ENCODE measurements at regions not wholly inside any gene's neighbourhood (a gene's known extent, or its start where the extent isn't known, plus 50 kb on each side); places are given as distances from the start of the nearest gene placed in this dataset.

DNA sequence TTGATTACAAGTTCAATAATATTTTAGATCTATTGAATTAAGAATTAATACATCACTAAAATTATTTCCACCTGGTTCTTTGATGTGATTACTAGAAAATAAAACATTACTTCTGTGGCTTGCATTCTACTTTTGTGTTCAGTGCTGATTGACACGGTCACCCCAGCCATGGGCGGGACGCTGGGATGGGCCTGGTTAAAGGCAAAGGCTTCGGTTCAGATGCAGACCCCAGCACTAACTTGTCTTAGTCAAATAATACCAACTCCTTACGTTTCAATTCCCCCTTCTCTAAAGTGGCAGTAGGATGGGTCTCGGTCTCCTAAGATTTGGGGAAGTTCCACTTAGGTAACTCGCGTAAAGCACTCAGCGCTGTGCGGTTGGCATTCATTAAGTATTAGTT lies 144.9 kb downstream of the URI1 start:
- TF ChIP-seq, protein P1, sequence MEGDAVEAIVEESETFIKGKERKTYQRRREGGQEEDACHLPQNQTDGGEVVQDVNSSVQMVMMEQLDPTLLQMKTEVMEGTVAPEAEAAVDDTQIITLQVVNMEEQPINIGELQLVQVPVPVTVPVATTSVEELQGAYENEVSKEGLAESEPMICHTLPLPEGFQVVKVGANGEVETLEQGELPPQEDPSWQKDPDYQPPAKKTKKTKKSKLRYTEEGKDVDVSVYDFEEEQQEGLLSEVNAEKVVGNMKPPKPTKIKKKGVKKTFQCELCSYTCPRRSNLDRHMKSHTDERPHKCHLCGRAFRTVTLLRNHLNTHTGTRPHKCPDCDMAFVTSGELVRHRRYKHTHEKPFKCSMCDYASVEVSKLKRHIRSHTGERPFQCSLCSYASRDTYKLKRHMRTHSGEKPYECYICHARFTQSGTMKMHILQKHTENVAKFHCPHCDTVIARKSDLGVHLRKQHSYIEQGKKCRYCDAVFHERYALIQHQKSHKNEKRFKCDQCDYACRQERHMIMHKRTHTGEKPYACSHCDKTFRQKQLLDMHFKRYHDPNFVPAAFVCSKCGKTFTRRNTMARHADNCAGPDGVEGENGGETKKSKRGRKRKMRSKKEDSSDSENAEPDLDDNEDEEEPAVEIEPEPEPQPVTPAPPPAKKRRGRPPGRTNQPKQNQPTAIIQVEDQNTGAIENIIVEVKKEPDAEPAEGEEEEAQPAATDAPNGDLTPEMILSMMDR (IDR thresholded peaks at IDR 0.05; ENCODE audit: low read length), result no peak
- TF ChIP-seq EZH2 (IDR thresholded peaks at IDR 0.05; ENCODE audit: borderline replicate concordance, low read length), result no peak
